Upper lobe of right lung (tissue), 1 donor: ENCODE measurements at regions not wholly inside any gene's neighbourhood (a gene's known extent, or its start where the extent isn't known, plus 50 kb on each side); places are given as distances from the start of the nearest gene placed in this dataset.

Experiments
- ATAC-seq: fragments of 200-7000 bp; cut with Tn5 transposase; one replicate; pipeline ENCODE4 v1.9.1; 2020; ENCODE audit warnings: mild to moderate bottlenecking, moderate library complexity
- DNase-seq: peaks from one replicate; pipeline ENCODE4 v3.0.0-alpha.2; 2020
- H3K27ac ChIP-seq: fragments of 200-600 bp; one replicate; pipeline ENCODE4 v1.8.0; 2022
- H3K27me3 ChIP-seq: fragments of 200-600 bp; one replicate; pipeline ENCODE4 v1.8.0; 2022; ENCODE audit warnings: mild to moderate bottlenecking
- H3K36me3 ChIP-seq: fragments of 200-600 bp; one replicate; pipeline ENCODE4 v1.8.0; 2022
- H3K4me1 ChIP-seq: fragments of 200-600 bp; one replicate; pipeline ENCODE4 v1.8.0; 2022
- H3K4me3 ChIP-seq: fragments of 200-600 bp; one replicate; pipeline ENCODE4 v1.8.0; 2022; ENCODE audit warnings: mild to moderate bottlenecking
- H3K9me3 ChIP-seq: fragments of 200-600 bp; one replicate; pipeline ENCODE4 v1.8.0; 2022
- CTCF ChIP-seq: fragments of 200-600 bp; IDR thresholded peaks from one replicate; pipeline ENCODE4 v1.8.0; 2022; ENCODE audit warnings: antibody characterized with exemption
- intact Hi-C: fragments of 100-400 bp; cut with DNase I; formaldehyde crosslinking; loops from one replicate; pipeline ENCODE4 v1.11.0; 2022
- donor health status: DM: no; HTN: yes; CAD: no; lungs with severe emphysema.

- DNase-seq (no peak), ATAC-seq (peak; percentile 26)
- no peak overlapping the region for H3K4me3 ChIP-seq
- no peaks in the 10 kb centered on the region for H3K27me3 ChIP-seq
- peaks cover 4% of the 10 kb centered on the region for H3K4me1 ChIP-seq
- H3K27ac ChIP-seq = no peak overlapping the region
- no peaks in the 10 kb centered on the region for H3K9me3 ChIP-seq
- TF ChIP-seq CTCF = no peak
- intact Hi-C loops = no loop called here
- H3K36me3 ChIP-seq = no peaks in the 10 kb centered on the region
Measured at GRCh38 chr3:72041511-72041910, 256.6 kb upstream of the PROK2 start.

- Histone ChIP-seq H3K9me3 (no peaks in the 10 kb centered on the region), H3K27ac (no peak overlapping the region), H3K4me3 (no peak overlapping the region), H3K27me3 (no peaks in the 10 kb centered on the region), H3K36me3 (no peaks in the 10 kb centered on the region), H3K4me1 (peaks cover 4% of the 10 kb centered on the region)
- no peak for TF ChIP-seq CTCF
- ATAC-seq = no peak
- intact Hi-C loops = no loop called here
- DNase-seq = no peak
Measured at GRCh38 chr3:72041076-72041475, 256.1 kb upstream of the PROK2 start.

- Histone ChIP-seq H3K9me3 (no peaks in the 10 kb centered on the region), H3K4me1 (peaks cover 4% of the 10 kb centered on the region), H3K4me3 (no peak overlapping the region), H3K36me3 (no peaks in the 10 kb centered on the region), H3K27me3 (no peaks in the 10 kb centered on the region), H3K27ac (no peak overlapping the region)
- TF ChIP-seq CTCF = no peak
- intact Hi-C loops = no loop called here
- DNase-seq = no peak
- no peak for ATAC-seq
Measured at GRCh38 chr3:72039677-72040076, 254.7 kb upstream of the PROK2 start.

- intact Hi-C loops = no loop called here
- Histone ChIP-seq H3K4me1 (no peaks in the 10 kb centered on the region), H3K4me3 (no peak overlapping the region), H3K9me3 (no peaks in the 10 kb centered on the region), H3K27me3 (no peaks in the 10 kb centered on the region), H3K27ac (no peak overlapping the region), H3K36me3 (no peaks in the 10 kb centered on the region)
- TF ChIP-seq CTCF = no peak
- no peak for ATAC-seq
- no peak for DNase-seq
Measured at GRCh38 chr3:72036899-72037298, 252.0 kb upstream of the PROK2 start.

GRCh38 chr3:72035606-72036005, 250.7 kb upstream of the PROK2 start:
- H3K27me3 ChIP-seq = no peaks in the 10 kb centered on the region
- no peaks in the 10 kb centered on the region for H3K4me1 ChIP-seq
- no peaks in the 10 kb centered on the region for H3K9me3 ChIP-seq
- H3K27ac ChIP-seq = no peak overlapping the region
- no peaks in the 10 kb centered on the region for H3K36me3 ChIP-seq
- intact Hi-C loops = no loop called here
- no peak for ATAC-seq
- H3K4me3 ChIP-seq = no peak overlapping the region
- no peak for TF ChIP-seq CTCF
- DNase-seq = no peak

GRCh38 chr3:72034986-72035385, 250.0 kb upstream of the PROK2 start:
- H3K36me3 ChIP-seq = no peaks in the 10 kb centered on the region
- H3K4me1 ChIP-seq = no peaks in the 10 kb centered on the region
- no peak overlapping the region for H3K4me3 ChIP-seq
- no peaks in the 10 kb centered on the region for H3K9me3 ChIP-seq
- intact Hi-C loops = no loop called here
- ATAC-seq = no peak
- DNase-seq = no peak
- H3K27me3 ChIP-seq = no peaks in the 10 kb centered on the region
- TF ChIP-seq CTCF = no peak
- H3K27ac ChIP-seq = no peak overlapping the region
